ENCODE measurements at regions not wholly inside any gene's neighbourhood (a gene's known extent, or its start where the extent isn't known, plus 50 kb on each side); places are given as distances from the start of the nearest gene placed in this dataset.

- no peak for TF ChIP-seq ZBTB26 (CRISPR knock-in tag; IDR thresholded peaks at IDR 0.05)
- TF ChIP-seq SMARCE1 (IDR thresholded peaks at IDR 0.05), result no peak
- no peak for TF ChIP-seq SRSF7 (optimal IDR thresholded peaks at IDR 0.05; ENCODE audit: low read depth, low read length)
- no peak for TF ChIP-seq CREB3 (tag; conservative IDR thresholded peaks at IDR 0.05; ENCODE audit: low read depth)
- TF ChIP-seq STAT5B (CRISPR knock-in tag; IDR thresholded peaks at IDR 0.05), result no peak
- no peak for TF ChIP-seq THRA (IDR thresholded peaks at IDR 0.05)
- TF ChIP-seq ZNF23 (CRISPR knock-in tag; IDR thresholded peaks at IDR 0.05), result no peak
- no peak for TF ChIP-seq EZH2 (IDR thresholded peaks at IDR 0.05; ENCODE audit: borderline replicate concordance, low read depth, low read length)
- TF ChIP-seq NCOA2 (IDR thresholded peaks at IDR 0.05; ENCODE audit: partially characterized antibody in 2 of 2), result no peak
- TF ChIP-seq RNF219 (CRISPR knock-in tag; IDR thresholded peaks at IDR 0.05), result no peak
- no peak for TF ChIP-seq MAFG (tag; conservative IDR thresholded peaks at IDR 0.05)
- TF ChIP-seq ZNF217 (CRISPR knock-in tag; IDR thresholded peaks at IDR 0.05), result no peak
- TF ChIP-seq NFRKB (IDR thresholded peaks at IDR 0.05; ENCODE audit: low read depth), result no peak
- no peak for TF ChIP-seq SIRT6 (IDR thresholded peaks at IDR 0.05; ENCODE audit: low read depth, low read length)
- TF ChIP-seq NBN (IDR thresholded peaks at IDR 0.05; ENCODE audit: low read depth), result no peak
- no peak for TF ChIP-seq ZNF232 (CRISPR knock-in tag; IDR thresholded peaks at IDR 0.05)
- no peak for TF ChIP-seq HNRNPK (IDR thresholded peaks at IDR 0.05; ENCODE audit: low read depth, low read length, poor library complexity, severe bottlenecking)
- TF ChIP-seq KAT8 (IDR thresholded peaks at IDR 0.05; ENCODE audit: low read depth), result no peak
- TF ChIP-seq ZNF507 (tag; conservative IDR thresholded peaks at IDR 0.05), result no peak
- TF ChIP-seq ZNF146 (CRISPR knock-in tag; IDR thresholded peaks at IDR 0.05; ENCODE audit: unreplicated experiment), result no peak
- no peak for TF ChIP-seq ZNF395 (CRISPR knock-in tag; IDR thresholded peaks at IDR 0.05)
- no peak for TF ChIP-seq PHTF2 (CRISPR knock-in tag; IDR thresholded peaks at IDR 0.05)
- TF ChIP-seq TFAM (CRISPR knock-in tag; conservative IDR thresholded peaks at IDR 0.05), result no peak
Observed at GRCh38 chr17:77571155-77571981, 387.1 kb upstream of the TNRC6C start (continued).
